Glomerular endothelial cell (primary cell): ENCODE measurements at regions not wholly inside any gene's neighbourhood (a gene's known extent, or its start where the extent isn't known, plus 50 kb on each side); places are given as distances from the start of the nearest gene placed in this dataset.
A peak's percentile ranks its signal among the peaks of the same experiment; 100 is the strongest.
"Not testable (repeated sequence)": the region's sequence is repeated elsewhere in the genome, so short reads cannot be mapped to it uniquely, and the experiment has no call there.

Experiments
- DNase-seq: peaks from one replicate; pipeline ENCODE4 v3.0.0-alpha.2; 2011; ENCODE audit warnings: low read depth, low spot score; ENCODE audit errors: extremely low read depth

GRCh38 chr3:158882445-158882844 is 80.6 kb downstream of the MFSD1 start:
- no peak for DNase-seq

GRCh38 chr3:158896729-158897128 is 94.9 kb downstream of the MFSD1 start:
- DNase-seq = no peak

GRCh38 chr3:158906749-158907148 is 104.9 kb downstream of the MFSD1 start:
- no peak for DNase-seq

- DNase-seq = no peak
Measured at GRCh38 chr3:158908187-158908734, 106.4 kb downstream of the MFSD1 start.

- DNase-seq = no peak
Measured at GRCh38 chr3:158909870-158910269, 108.0 kb downstream of the MFSD1 start.

GRCh38 chr3:158911586-158911985 is 109.7 kb downstream of the MFSD1 start:
- no peak for DNase-seq

DNA sequence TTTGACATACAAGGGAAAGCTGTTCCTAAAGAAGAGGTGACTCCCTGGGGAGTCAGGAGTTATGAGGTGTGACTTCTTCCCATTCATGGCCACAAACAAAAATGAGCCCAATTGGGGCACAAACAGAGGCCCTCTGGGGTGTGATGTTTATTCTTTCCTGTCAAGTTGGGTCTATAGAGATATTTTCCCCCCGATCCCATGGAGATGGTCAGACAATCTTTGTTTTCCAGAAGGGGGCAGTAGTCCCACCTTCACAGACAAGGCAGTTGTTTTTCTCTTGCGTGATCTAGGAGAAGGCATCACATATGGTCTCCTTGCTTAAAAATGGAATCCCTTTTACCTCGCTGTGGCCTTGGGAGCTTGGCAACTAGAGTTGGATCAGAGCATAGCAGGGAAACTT is 110.3 kb downstream of the MFSD1 start:
- no peak for DNase-seq

DNA sequence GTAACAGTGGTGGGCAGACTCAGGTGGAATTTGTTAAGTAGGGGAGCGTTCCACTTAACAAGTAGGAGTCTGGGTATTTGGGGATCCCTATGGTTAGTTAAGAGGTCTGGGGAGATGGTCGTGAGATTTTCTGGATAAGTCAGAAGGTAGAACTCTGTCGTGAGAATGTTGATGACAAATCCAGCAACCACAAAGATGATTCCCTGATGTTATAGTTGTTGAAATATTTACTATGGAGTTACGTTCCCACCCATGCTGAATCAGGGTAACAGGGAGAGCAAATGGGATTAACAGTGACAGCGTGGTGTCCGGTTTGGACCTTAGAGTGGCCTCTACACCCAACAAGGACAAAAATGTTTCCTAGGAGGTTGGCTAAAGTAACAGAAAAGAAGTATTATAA is 110.8 kb downstream of the MFSD1 start:
- DNase-seq = no peak

DNA sequence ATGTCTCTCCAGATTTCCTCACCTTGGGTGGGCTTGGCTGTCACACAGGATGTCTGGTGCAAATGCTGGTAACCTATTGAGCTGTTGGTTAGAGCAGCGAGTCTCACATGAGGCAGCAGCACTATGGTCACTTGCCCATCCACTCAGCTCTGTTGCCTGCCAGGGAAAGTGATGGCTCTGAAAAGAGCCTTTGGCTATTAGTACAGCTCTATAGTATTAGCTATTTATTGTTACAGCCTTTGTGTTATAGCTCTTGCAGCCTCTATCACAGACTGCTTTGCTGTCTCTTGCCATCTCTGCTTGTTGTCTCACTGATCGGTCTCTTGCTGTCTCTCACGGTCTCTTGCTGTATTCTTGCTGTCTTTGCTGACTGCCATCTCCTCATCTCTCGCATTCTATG is 114.3 kb downstream of the MFSD1 start:
- DNase-seq = no peak

DNA sequence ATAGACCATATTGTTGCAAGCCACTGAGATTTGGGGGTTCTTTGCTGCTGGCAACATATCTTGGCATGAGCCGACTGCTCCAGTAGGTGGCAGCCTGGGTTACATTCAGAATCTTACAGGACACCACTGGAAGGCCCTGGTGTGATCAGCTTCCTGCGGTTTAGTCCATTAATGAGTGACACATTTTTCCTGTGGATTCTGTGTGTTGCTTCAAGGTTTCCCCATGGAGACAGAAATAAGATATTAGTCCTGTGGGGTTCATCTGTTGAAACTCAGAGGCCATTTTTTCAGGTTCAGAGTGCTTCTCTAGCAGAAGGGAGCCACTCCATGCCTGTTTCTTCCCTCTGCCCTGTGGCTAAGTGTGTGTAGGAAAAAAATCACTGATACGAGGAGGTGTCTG is 116.2 kb downstream of the MFSD1 start:
- DNase-seq = peak; percentile 54

- no peak for DNase-seq
Measured at GRCh38 chr3:158918451-158918850, 116.6 kb downstream of the MFSD1 start.

GRCh38 chr3:158920371-158920770 is 118.5 kb downstream of the MFSD1 start:
- DNase-seq = no peak

- no peak for DNase-seq
Measured at GRCh38 chr3:158925021-158925420, 123.2 kb downstream of the MFSD1 start.

GRCh38 chr3:158925828-158926494 is 124.1 kb downstream of the MFSD1 start:
- no peak for DNase-seq

DNA sequence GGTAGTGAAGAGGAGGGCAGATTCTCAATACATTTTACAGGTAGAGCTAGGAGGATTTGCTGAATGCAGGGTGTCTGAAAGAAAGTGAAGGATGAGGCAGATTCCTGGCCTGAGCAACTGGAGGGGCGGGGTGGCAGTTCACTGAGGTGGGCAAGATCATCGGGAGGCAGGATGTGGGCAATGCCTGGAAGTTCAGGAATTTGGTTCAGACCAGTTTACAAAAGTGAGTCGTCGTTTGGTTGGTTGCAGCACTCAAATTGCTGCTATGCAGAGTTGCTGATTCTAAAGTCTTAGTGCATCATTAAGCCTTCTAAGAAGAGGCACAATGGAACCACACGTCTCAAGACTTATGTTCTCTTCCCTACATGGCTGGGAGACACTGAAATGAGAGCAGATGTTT is 134.0 kb downstream of the MFSD1 start:
- no peak for DNase-seq

DNA sequence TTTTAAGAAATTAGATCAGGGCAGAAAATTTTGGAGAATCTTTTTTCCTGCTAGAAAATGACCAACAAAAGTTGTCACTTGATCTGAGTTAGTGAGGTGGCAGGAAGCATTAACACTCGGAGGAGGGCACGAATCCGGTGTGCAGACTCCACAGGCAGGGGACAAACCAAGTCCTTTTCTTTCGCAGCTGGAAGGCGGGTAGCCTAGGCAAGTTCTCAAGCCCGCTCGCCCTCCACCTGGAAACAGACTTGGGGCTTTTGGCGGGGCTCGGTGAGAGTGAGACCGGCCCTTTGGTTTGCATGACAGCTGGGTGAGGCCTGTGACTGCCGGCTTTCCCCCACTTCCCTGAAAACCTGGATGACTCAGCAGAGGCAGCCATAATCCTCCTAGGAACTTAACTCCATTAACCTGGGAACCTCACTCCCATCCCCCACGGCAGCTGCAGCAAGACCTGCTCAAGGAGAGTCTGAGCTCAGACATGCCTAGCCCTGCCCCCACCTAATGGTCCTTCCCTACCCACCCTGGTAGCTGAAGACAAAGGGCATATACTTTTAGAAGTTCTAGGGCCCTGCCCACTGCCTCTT is 134.8 kb downstream of the MFSD1 start:
- DNase-seq = no peak

DNA sequence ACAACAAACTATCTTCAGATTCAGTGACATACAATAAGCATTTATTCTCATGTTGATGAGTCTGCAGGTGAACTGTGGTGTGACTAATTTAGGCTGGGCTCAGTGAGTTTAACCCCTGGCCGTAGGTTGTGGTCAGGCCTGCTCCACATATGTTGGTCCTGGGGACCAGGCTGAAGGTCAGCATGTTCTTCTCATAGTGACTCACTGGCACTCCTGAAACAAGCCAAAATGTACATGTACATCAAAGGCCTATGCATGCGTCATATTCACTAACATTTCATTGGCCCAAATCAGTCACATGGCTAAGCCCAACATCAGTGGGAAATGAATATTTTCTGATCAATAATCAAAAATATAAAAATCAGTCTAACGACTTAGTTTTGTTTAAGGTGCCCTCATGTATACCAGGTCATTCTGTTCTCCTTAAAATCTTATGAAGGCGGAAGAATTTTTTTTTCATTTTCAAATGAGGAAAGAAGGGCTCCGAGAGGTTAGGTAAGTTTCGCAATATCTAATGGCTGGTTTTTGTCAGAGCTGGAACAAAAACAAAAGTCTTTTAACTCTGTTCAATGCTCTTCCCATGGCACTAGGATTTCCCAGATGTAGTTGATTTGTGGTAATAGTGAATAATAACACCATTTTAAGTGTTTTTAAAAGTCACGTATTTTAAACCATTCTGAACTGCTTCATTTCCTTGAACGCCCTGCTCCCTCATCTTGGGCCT is 148.5 kb downstream of the MFSD1 start:
- DNase-seq = no peak

DNA sequence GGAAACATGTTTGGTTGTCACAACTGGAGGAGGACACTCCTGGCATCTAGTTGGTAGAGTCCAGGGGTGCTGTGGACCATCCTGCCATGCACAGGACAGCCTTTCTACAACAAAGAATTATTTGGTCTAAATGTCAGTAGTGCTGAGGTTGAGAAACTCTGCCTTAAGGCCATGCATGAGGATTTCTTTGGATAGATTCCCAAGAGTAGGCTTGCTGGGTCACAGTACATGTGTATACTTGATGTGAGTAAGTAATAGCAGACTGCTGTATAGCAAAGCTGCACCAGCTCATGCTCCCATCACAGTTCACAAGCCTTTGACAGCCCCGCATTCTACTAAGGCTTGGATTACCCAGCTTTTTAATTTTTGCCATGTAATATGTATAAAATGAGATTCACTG is 151.3 kb downstream of the MFSD1 start:
- DNase-seq = no peak

GRCh38 chr3:158954420-158954819 is 152.6 kb downstream of the MFSD1 start:
- DNase-seq = no peak

DNA sequence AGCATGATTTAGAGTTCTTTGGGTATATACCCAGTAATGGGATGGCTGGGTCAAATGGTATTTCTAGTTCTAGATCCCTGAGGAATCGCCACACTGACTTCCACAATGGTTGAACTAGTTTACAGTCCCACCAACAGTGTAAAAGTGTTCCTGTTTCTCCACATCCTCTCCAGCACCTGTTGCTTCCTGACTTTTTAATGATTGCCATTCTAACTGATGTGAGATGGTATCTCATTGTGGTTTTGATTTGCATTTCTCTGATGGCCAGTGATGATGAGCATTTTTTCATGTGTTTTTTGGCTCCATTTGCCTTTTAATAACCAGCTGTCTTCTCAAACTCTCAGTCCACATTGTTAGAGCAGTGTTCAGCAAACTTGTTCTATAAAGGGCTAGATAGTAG is 155.9 kb downstream of the MFSD1 start:
- DNase-seq = not testable (repeated sequence)

DNA sequence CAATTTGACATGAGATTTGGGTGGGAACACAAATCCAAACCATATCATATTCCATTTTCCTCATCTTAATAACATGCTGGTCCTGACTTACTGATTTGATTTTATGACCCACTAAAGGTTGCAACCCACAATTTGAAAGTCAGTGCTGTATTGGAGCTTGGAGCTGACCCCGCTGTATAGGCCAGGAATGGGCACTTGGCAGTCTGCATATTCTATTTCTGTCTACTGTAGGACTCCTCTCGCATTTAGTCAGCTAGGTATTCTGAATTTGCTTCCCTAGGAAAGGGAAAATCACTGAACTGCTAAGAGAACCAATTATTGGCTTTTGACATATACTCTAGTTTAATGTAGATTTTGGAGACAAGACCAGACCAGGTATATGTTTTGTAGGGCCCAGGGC is 157.0 kb downstream of the MFSD1 start:
- no peak for DNase-seq

- no peak for DNase-seq
Measured at GRCh38 chr3:158961471-158961870, 159.6 kb downstream of the MFSD1 start.
